WTC11 (cell line): ENCODE measurements at regions not wholly inside any gene's neighbourhood (a gene's known extent, or its start where the extent isn't known, plus 50 kb on each side); places are given as distances from the start of the nearest gene placed in this dataset.

Experiments
- ZNF423 ChIP-seq: fragments of 250-450 bp; sonication (Bioruptor Pico); IDR thresholded peaks from 2 replicates; pipeline ENCODE4 v2.1.2; 2022; ENCODE audit warnings: mild to moderate bottlenecking, moderate library complexity
- TF ChIP-seq, protein P1 (sequence below): fragments of 200-600 bp; IDR thresholded peaks from 2 replicates; pipeline ENCODE4 v1.8.0; 2022; ENCODE audit warnings: antibody characterized with exemption
- TF ChIP-seq, protein P2 (sequence below): sonication (generic); formaldehyde crosslinking; IDR thresholded peaks from 2 replicates; pipeline ENCODE4 v1.8.1; 2023; ENCODE audit warnings: mild to moderate bottlenecking, missing genetic modification reagents, moderate library complexity

DNA sequence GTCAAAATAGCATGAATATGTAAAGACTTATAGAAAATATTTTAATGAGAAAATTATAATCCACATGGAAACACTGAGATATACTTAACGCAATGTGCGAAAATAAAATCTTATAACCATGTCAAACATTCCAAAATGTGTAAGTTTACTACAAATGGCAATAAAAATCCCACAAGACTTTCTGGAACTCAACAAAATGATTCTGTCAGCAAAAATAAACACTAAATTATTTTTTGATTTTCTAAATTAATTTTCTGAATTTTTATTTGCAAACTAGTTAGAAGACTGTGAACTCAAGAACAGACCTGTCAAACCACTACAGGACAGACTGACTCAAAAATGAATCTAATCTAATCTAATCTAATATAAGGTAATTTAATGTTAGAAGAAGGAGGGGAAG, 160.8 kb upstream of the KCTD7 start:
- TF ChIP-seq, protein P1, sequence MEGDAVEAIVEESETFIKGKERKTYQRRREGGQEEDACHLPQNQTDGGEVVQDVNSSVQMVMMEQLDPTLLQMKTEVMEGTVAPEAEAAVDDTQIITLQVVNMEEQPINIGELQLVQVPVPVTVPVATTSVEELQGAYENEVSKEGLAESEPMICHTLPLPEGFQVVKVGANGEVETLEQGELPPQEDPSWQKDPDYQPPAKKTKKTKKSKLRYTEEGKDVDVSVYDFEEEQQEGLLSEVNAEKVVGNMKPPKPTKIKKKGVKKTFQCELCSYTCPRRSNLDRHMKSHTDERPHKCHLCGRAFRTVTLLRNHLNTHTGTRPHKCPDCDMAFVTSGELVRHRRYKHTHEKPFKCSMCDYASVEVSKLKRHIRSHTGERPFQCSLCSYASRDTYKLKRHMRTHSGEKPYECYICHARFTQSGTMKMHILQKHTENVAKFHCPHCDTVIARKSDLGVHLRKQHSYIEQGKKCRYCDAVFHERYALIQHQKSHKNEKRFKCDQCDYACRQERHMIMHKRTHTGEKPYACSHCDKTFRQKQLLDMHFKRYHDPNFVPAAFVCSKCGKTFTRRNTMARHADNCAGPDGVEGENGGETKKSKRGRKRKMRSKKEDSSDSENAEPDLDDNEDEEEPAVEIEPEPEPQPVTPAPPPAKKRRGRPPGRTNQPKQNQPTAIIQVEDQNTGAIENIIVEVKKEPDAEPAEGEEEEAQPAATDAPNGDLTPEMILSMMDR: no peak
- no peak for TF ChIP-seq ZNF423
- TF ChIP-seq, protein P2, sequence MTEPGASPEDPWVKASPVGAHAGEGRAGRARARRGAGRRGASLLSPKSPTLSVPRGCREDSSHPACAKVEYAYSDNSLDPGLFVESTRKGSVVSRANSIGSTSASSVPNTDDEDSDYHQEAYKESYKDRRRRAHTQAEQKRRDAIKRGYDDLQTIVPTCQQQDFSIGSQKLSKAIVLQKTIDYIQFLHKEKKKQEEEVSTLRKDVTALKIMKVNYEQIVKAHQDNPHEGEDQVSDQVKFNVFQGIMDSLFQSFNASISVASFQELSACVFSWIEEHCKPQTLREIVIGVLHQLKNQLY (CRISPR knock-in tag): no peak
